Loucy (cell line): ENCODE measurements at regions not wholly inside any gene's neighbourhood (a gene's known extent, or its start where the extent isn't known, plus 50 kb on each side); places are given as distances from the start of the nearest gene placed in this dataset.

Experiments
- H2AFZ ChIP-seq: fragments of 200-600 bp; sonication (generic); 2 replicates; pipeline ENCODE4 v1.6.0; 2016; ENCODE audit warnings: antibody characterized with exemption, mild to moderate bottlenecking, low read length, moderate library complexity
- H3F3A ChIP-seq: fragments of 200-600 bp; 2 replicates; pipeline ENCODE4 v1.6.0; 2016; ENCODE audit warnings: antibody characterized with exemption, low read depth, mild to moderate bottlenecking
- H3K27me3 ChIP-seq: fragments of 200-600 bp; sonication (generic); 2 replicates; pipeline ENCODE4 v1.6.1; 2014; ENCODE audit warnings: low read length, mild to moderate bottlenecking; ENCODE audit not compliant: insufficient read depth, poor library complexity, severe bottlenecking
- H3K36me3 ChIP-seq: fragments of 200-600 bp; sonication (generic); 2 replicates; pipeline ENCODE4 v1.6.1; 2016; ENCODE audit warnings: low read length; ENCODE audit not compliant: insufficient read depth
- H3K4me1 ChIP-seq: fragments of 200-600 bp; sonication (generic); 2 replicates; pipeline ENCODE4 v1.5.1; 2014; ENCODE audit warnings: low read length, mild to moderate bottlenecking; ENCODE audit not compliant: insufficient read depth, poor library complexity, severe bottlenecking
- H3K4me2 ChIP-seq: fragments of 200-600 bp; sonication (generic); 2 replicates; pipeline ENCODE4 v1.6.0; 2014; ENCODE audit warnings: antibody characterized with exemption, low read length, low read depth, mild to moderate bottlenecking; ENCODE audit not compliant: poor library complexity, severe bottlenecking
- H3K4me3 ChIP-seq: fragments of 200-600 bp; sonication (generic); 2 replicates; pipeline ENCODE4 v1.5.1; 2014; ENCODE audit warnings: low read length, mild to moderate bottlenecking, mixed read lengths; ENCODE audit not compliant: poor library complexity, severe bottlenecking
- H3K79me2 ChIP-seq: fragments of 200-600 bp; sonication (generic); 2 replicates; pipeline ENCODE4 v1.6.1; 2014; ENCODE audit warnings: low read length; ENCODE audit not compliant: insufficient read depth
- H3K9ac ChIP-seq: fragments of 200-600 bp; sonication (generic); 2 replicates; pipeline ENCODE4 v1.6.0; 2014; ENCODE audit warnings: mild to moderate bottlenecking, low read depth, low read length, moderate library complexity; ENCODE audit not compliant: poor library complexity, severe bottlenecking
- H3K9me2 ChIP-seq: fragments of 200-600 bp; sonication (generic); replicated peaks from 2 replicates; pipeline ENCODE4 v1.6.1; 2016; ENCODE audit warnings: low read depth, low read length, mixed read lengths
- H3K9me3 ChIP-seq: fragments of 200-600 bp; sonication (generic); 2 replicates; pipeline ENCODE4 v1.6.1; 2014; ENCODE audit warnings: mild to moderate bottlenecking, antibody characterized with exemption, low read length, low read depth; ENCODE audit not compliant: insufficient read depth
- H4K20me1 ChIP-seq: fragments of 200-600 bp; sonication (generic); 2 replicates; pipeline ENCODE4 v1.6.0; 2014; ENCODE audit warnings: antibody characterized with exemption, low read length, mild to moderate bottlenecking; ENCODE audit not compliant: insufficient read depth, poor library complexity, severe bottlenecking
- CTCF ChIP-seq: fragments of 200-600 bp; sonication (generic); conservative IDR thresholded peaks from 2 replicates; pipeline ENCODE4 v1.5.1; 2014; ENCODE audit warnings: mild to moderate bottlenecking, antibody characterized with exemption, low read length
- EZH2phosphoT487 ChIP-seq: fragments of 200-600 bp; IDR thresholded peaks from 2 replicates; pipeline ENCODE4 v1.6.1; 2018; ENCODE audit warnings: antibody characterized with exemption, mild to moderate bottlenecking, moderate library complexity, borderline replicate concordance

GRCh38 chr15:37395100-37395468, 294.7 kb upstream of the MEIS2 start:
- Histone ChIP-seq H3K36me3 (no peaks in the 10 kb centered on the region), H3K27me3 (no peaks in the 10 kb centered on the region), H3K9ac (no peak overlapping the region), H2AFZ (peak overlapping the region; percentile 57; the same call in 1 of the 2 replicates), H4K20me1 (no peaks in the 10 kb centered on the region), H3K9me2 (no peaks in the 10 kb centered on the region), H3K79me2 (no peaks in the 10 kb centered on the region), H3K4me3 (no peak overlapping the region), H3K4me1 (peaks cover 5% of the 10 kb centered on the region), H3K4me2 (no peak overlapping the region), H3K9me3 (no peaks in the 10 kb centered on the region), H3F3A (no peaks in the 10 kb centered on the region)
- TF ChIP-seq EZH2phosphoT487 (no peak), CTCF (no peak)

- H3K9me2 ChIP-seq = no peaks in the 10 kb centered on the region
- no peaks in the 10 kb centered on the region for H4K20me1 ChIP-seq
- no peaks in the 10 kb centered on the region for H3K79me2 ChIP-seq
Measured at GRCh38 chr15:37397266-37398022, 297.1 kb upstream of the MEIS2 start.

GRCh38 chr15:37416103-37416502, 315.8 kb upstream of the MEIS2 start:
- no peak for TF ChIP-seq EZH2phosphoT487
- no peak for TF ChIP-seq CTCF
- H3K9me2 ChIP-seq = no peaks in the 10 kb centered on the region
- H3K36me3 ChIP-seq = no peaks in the 10 kb centered on the region
- H3K4me2 ChIP-seq = no peak overlapping the region
- H3K4me3 ChIP-seq = no peak overlapping the region
- no peak overlapping the region for H3K9ac ChIP-seq
- no peaks in the 10 kb centered on the region for H3K9me3 ChIP-seq
- H3K4me1 ChIP-seq = no peaks in the 10 kb centered on the region
- no peaks in the 10 kb centered on the region for H3K27me3 ChIP-seq
- no peaks in the 10 kb centered on the region for H3F3A ChIP-seq
- H2AFZ ChIP-seq = no peak overlapping the region
- no peaks in the 10 kb centered on the region for H3K79me2 ChIP-seq
- no peaks in the 10 kb centered on the region for H4K20me1 ChIP-seq

More at GRCh38 chr15:37397266-37398022, 297.1 kb upstream of the MEIS2 start:
- Histone ChIP-seq H3K4me2 (no peak overlapping the region), H2AFZ (no peak overlapping the region), H3K9me3 (no peaks in the 10 kb centered on the region), H3K4me1 (peaks cover 5% of the 10 kb centered on the region), H3K27me3 (no peaks in the 10 kb centered on the region), H3K9ac (no peak overlapping the region), H3F3A (no peaks in the 10 kb centered on the region), H3K36me3 (no peaks in the 10 kb centered on the region), H3K4me3 (no peak overlapping the region)
- no peak for TF ChIP-seq EZH2phosphoT487
- TF ChIP-seq CTCF = no peak
